DMS 273 treated with DMSO at 0.1 percent for 48 hours (cell line): ENCODE measurements at regions not wholly inside any gene's neighbourhood (a gene's known extent, or its start where the extent isn't known, plus 50 kb on each side); places are given as distances from the start of the nearest gene placed in this dataset.
"Not testable (repeated sequence)": the region's sequence is repeated elsewhere in the genome, so short reads cannot be mapped to it uniquely, and the experiment has no call there.

ENCODE experiments used
- DNase-seq: peaks from one replicate; lab custom pipeline; 2025; lab: John Stamatoyannopoulos, UW

DNA sequence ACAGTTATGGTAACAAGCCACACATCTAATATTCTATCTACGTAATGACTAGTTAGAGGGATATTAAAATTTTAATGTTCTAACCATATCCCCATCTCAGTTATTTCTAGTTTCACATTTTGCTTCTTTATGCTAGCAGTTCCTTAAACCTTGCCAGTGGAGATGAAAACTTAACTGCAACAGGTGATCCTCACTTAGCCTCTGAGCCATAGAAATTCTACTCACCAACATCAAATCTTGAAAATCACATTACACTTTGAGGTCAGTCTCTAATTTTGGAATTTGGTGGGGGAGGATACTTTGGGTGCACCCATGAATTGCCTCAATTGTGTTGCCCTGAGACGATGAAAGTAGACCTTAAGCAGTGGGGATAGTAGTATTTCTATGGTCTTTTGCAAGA lies 256.4 kb downstream of the GATA3 start:
- DNase-seq: no peak

DNA sequence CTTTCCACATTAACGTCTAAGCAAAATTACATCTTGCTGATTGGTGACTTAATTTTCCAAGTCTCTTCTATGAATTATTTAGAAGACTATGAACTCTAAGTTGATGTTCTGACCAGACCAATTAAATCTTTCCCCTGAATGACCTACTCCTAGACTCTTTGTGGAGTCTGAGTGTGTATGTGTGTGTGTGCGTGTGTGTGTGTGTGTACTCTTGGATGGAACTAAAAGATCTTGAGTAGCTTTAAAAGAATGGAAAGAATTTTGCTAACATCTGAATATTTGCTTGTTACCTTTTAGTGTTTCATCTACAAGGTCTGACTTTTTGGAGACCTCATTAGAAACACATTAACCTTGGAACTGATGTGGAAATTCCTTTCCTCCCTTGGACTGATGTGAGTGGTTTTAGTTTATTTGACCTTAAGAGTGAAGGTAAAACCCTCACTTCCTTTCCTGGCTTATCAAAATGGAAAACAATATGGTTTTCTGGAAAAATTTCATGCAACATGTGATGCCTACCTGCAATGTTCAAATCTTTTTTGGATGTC lies 257.1 kb downstream of the GATA3 start:
- DNase-seq: no peak

DNA sequence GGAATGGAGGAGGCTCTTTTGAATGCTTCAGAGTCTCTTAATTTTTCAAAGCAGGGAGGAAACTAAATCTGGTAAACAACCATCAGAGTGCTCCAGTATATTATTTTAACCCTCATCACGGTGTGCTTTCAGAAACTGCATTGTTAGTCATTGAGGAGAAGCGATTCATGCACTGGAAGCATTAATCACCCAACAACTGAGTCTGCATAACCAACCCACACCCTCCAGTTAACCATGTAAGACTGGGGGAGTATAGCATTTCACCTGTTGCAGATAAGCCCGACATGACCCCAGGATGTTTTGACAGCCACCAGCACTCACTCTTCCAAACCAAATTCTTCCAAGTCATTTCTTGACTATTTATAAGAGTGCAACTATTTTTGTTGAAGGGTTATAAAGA lies 257.6 kb downstream of the GATA3 start:
- DNase-seq: no peak

DNA sequence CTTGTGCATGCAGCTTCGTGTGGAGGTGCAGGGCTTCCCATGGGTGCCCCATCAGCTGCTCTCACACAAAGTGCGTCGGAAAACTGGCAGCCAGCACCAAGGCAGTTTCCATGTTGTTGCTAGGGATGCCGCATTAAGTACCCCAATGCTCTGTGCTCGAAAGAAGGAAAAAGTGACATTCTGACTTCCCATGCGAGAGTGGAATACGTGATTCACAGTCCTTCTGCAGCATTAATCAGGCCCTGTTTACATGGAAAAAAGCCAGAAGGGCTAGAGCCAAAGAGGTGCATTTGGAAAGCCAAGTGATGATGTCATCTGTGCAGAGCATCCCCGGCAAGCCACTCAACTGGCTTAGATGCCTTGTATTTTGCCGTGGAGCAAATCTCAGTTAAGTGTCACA lies 258.3 kb downstream of the GATA3 start:
- no peak for DNase-seq

DNA sequence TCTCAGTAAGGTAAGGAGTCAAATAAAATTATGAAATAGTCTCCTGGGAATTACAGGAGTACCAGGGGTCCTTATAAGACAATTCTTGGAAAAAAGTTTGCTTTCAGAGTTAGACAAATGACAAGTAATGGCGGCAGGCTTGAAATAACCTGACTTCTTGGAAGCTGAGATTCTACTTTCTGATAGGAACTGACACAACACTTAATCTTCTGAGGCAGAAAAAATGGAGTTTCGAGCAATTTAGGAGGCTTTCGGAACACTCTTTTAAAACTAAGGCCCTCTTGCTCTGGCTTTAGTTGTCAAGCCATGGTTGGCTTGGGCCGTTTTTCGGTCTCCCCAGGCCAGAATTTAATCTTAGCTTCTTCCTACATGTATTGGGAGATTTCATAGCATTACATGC lies 260.0 kb downstream of the GATA3 start:
- DNase-seq: no peak

DNA sequence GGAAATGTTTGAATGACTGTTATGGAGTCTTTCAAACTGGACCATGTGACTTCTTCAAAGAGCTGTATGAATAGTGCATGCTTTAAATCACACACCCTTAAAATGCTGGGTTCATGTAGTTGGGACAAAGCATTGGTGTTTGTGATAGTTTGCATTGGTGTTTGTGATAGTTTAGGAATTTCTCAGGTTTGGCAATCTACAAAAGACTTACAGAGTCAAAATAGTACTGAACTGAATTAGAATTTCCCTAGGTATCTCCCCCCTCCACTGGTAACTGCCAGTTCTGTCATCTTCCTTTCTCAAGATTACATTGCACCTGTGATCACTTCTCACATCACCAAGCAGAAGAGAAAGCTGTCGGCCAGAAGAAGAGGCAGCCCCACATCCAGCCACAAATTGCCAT lies 261.1 kb downstream of the GATA3 start:
- DNase-seq: no peak

DNA sequence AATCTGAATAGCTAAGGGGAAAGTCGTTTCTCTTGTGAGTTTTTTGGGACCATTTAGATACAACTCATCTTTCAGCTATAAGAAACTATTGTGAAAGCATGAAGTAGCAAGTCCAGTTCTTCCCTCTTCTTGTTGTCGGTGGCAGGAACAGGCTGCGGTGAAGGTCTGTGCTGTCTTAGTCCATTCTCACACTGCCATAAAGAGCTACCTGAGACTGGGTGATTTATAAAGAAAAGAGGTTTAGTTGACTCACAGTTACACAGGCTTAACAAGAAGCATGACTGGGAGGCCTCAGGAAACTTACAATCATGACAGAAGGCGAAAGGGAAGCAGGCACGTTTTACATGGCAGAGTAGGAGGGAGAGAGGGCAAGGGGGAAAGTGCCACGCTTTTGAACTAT lies 261.8 kb downstream of the GATA3 start:
- DNase-seq: no peak

DNA sequence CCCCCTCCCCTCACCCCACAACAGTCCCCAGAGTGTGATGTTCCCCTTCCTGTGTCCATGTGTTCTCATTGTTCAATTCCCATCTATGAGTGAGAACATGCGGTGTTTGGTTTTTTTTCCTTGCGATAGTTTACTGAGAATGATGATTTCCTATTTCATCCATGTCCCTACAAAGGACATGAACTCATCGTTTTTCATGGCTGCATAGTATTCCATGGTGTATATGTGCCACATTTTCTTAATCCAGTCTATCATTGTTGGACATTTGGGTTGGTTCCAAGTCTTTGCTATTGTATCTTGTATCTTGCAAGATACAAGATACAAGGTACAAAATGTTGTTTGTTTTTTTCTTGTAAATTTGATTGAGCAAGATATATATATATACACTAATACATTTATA lies 263.9 kb downstream of the GATA3 start:
- not testable (repeated sequence) for DNase-seq

DNA sequence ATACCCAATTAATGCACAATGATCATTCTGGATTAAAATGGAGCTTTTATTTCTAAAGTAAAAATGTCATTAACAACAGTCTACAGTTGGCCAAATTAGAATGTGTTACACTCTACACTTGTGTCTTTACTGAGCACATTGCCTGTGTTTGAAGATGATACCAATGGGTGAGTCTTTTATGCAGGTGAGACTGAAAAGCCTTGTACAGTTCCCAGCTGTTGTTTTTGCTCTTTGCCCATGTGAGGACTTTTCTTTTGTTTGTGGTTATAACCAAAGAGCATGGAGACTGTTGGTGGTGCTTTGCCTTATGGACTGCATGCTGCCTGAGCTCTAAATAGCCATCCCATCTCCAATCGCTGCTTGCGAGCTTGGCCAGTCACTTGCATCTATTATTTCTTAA lies 264.5 kb downstream of the GATA3 start:
- no peak for DNase-seq

DNA sequence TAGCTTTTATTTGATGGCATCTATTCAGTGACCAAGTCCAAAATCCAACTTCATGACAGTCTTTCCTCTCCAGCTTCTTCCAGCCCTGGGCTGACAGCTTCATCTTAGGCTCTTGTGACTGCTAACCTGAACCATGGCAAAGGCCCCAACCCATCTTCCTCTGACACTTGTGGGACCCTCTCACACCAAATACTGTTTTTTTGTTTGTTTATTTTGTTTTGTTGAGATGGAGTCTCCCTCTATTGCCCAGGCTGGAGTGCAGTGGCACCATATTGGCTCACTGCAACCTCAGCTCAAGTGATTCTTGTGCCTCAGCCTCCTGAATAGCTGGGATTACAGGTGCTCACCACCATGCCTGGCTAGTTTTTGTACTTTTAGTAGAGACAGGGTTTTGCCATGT lies 265.2 kb downstream of the GATA3 start:
- DNase-seq: no peak

DNA sequence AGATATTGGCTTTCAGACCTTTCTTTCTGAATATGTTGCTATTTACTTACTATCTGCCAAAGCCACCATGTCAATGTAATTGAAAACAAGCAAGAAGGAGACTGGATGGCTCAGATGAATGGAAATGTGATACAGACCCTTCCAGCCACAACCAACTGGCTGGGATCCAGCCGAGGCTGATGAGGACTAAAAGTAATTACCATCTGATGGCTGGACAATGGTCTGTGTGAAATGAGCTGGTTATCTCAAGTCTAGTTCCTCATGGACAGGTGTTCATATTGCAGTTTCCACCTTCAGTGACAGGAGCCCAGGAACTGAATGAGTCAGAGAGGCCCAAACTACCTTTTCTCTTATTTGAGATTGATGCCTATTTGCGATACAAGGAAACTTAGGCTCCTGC lies 267.5 kb downstream of the GATA3 start:
- DNase-seq: no peak

DNA sequence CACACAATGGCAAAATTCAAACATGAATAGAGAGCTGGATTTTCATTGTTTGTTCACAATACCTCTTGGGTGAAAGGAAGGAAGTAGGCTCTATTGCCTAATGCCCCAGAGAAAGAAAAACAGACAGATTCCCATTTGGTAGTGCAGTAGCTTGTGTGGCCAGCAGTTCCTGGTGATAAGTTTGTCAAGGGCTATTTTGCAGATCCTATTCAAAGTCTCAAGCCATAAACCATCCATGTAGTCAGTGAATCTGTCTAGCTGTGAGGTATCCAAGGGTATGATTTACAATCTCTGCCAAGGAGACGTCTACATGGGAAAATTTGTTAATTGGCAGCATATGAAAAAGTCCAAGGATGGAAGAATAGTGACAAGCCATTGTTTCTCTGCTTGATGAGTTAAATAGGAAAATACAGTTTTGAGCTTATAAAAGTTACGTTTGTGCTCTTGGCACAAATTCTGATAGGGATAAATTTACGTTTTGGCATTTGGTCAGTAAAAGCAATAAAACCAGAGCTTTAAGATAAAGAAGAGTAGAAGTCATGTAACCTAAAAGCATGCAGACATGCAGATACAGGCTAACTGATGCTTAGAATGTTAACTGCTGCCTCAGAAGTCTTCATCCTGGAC lies 269.1 kb downstream of the GATA3 start:
- no peak for DNase-seq

DNA sequence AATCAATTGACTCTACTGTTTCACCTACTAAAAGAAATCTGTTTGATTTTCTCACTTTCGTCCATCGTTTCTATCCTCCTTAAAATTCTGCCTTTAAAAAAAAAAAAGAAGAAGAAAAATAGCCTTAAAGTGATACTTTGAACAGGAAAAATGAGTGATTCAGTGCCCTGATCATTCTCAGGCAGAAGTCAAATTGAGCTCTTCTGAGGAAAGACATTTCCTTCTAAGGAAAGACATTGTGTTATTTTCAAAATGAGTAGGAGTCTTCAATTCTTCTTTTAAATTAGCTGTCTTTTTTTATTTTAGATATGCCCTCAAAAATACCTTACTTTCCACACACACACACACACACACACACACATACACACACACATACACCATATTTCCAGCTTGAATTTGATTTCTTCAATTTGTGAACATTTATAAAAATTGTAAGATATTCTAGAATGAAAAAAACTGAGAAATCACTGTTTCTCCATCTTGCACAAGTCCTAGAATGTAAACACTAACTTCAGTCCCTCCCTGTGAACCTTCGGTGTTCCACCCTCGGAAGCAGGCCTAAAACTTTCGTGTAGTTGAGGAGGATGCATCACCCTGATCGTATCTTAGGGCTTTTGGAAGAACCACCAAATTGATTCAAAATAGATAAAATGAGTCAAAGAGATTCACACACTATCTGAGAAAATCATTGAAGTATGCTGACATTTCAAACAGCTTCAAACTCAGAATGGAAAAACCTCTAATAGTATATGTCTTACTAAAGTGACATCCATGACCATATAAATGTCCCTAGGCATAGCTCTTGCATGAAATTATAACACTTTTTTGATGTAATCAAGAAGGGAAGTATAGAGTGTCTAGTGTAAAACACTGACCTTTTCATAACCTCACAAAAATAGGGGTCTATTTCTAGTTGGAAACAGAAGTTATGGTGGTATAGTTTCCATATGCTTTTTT lies 270.8 kb downstream of the GATA3 start:
- no peak for DNase-seq

DNA sequence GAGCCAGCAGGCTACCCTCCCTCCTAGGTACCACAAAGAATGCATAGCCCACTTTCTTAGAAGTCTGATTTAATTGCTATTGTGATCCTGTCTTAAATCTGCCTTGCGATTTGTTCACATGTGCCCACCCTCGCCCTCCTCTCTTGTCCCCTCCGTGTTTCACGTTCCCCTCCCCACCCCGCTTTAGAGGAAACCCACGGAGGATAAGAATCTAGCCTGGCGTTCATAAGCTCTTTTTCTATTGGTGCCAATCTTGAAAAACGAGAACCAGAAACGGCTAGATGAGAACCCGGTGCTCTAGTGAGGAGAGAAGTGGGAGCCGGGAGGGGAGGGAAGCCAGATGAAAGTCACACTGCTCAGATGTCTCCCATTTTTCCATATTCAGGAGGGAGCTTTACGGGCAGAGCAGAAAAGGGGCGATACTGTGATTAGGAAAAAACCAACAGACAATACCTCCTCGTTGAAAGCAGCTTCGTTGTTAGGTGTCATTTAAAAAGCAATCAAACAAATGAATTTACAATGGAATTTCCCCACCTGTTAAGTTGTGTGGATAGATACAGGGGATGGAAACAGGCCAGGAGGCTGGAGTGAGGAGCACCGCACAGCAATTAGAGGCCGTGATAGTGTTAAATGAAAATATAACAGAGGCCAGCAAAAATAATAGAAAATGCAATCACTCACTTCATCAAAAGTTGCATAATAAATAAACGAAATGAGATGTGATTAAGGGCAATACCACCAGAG lies 272.1 kb downstream of the GATA3 start:
- no peak for DNase-seq

DNA sequence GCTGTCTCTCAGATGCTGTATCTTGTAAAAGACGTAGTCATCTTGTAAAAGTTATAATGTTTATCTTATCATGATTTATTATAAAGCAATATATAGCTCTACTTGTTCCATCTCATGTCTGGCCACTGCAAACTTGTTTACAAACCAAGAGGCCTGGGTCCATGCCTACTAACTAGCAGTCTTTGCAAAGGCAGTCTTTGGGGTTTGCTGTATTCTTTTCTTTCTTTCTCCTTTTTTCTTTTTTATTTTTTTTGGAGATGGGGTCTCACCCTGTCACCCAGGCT lies 272.6 kb downstream of the GATA3 start:
- DNase-seq: no peak

DNA sequence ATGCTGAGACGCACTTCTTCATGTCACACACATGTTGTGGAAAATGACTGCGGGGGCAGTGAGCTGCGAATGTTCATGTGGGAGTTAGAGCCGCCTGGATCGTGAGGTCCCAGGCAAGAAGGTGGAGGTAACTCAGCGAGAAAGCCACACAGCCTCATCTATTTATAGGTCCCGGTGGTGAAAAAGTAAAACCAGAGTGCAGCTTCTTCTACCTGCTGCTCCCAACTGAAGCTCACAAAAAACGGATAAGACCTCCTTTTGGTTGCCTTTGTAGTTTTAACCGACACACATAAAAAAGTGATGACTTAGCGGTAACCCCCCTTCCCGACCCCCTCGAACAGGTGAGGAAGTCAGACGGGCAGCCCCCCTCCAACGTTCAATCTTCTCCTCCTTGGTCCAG lies 276.9 kb downstream of the GATA3 start:
- DNase-seq: no peak

DNA sequence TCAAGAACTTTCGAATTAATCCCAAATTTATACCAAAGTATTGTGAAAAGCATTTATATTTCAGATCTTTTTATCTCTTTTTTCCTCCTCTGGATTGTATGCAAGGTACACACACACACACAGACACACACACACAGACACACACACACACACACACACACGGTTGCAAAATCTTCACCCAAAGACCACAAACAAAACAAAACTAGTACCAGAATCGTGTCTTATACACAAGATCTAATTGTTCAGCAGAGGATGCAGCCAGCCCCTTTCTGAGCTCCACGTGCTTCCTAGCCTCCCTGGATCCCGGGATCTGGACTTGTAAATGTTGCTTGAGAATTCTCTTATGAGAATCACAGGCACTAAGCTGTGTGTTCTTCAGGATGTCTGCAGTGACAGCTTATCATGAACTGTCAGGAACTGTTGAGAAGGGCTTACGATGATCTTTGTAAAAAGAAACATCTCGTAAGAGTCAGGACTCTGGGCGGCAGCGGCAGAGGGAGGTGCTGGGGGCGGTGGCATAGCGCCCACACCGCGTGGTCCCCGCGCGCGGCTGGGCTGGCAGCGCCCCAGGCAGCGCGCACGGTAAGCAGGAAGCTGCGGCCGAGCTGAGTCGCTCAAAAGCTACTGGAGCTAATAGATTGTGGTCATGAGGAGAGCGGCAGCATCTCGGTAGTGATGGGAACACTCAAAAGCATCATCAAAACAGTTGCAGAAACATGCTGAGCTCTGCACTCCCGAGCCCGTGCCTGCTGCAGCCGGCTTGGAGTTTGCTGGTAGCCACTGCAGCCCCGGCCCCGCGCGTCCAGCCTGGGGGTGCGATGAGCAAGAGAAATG lies 277.6 kb downstream of the GATA3 start:
- DNase-seq: no peak

DNA sequence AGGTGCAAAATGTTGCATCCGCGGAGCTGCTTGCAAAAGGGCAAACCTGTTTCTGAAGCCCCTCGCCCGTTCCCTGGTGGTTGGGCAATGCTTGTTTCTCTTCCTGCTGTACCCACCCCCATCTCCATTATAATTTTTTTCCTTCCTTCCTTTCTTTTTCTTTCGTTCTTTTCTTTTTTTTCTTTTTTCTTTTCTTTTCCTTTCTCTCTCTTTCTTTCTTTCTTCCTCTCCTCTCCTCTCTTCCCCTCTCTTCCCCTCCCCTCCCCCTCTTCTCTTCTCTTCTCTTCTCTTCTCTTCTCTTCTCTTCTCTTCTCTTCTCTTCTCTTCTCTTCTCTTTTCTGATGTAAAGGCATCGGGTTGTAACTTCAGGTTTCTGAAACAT lies 278.2 kb downstream of the GATA3 start:
- no peak for DNase-seq

DNA sequence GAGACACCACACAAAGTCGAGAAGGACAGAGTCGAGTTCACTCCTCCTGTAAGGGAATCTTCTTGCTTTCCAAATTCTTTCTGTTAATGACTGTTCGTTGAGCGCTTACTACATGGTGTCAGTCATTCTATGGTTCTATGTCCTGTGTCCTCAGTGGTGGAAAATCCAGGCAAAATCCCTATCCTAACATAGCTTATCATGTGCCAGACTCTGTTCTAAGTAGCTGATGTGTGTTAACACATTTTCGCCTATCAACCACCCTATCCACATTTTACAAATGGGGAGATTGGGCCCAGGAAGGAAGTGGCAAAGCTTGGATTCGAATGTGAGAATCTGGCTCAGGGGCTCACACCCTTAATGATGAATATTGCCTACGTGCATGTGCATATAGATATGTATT lies 280.1 kb downstream of the GATA3 start:
- no peak for DNase-seq

DNA sequence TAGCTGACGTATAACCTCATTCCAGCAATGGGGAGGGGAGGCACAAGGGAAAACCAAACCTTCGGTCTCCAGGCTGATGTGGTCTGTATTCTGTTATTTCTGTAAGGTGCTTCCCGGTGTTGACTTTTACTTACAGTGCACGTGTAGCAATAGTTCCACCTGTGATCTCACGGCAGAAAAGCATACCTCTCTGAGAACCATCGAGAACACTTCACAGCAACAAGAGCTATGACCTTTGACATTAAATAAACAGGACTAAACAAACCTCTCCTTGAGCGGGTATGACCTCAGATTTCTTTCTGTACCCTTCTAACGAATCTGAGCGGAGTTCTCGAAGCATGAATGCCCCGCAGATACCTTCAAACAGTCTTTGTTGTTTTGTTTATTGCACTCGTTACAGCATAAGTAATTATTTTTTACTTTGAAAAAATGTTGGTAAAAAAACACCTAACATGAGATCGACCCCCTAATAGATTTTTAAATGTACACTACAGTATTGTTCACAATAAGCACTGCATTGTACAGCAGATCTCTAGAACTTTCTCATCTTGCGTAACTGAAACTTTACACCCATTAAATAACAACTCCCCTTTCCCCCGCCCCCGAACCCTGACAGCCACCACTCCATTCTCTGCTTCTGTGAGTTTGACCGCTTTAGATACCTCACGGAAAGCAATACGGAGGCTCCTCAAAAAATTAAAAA lies 282.3 kb downstream of the GATA3 start:
- no peak for DNase-seq

DNA sequence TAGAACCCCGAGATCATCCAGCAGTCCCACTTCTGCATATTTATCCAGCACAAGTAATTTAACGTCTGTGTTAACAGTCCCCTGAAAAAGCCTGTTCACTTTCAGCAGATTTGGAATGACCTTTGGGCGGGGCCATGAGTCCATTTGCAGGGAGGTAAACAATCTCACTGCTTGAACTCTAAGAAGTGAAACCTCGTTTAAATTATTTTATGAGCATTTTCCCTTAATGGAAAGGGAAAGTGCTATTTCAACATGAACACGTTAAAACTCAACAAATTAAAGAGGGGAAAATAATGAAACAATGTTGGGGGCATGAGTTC lies 282.8 kb downstream of the GATA3 start:
- no peak for DNase-seq
